NCI-H2227 (cell line): ENCODE measurements at regions not wholly inside any gene's neighbourhood (a gene's known extent, or its start where the extent isn't known, plus 50 kb on each side); places are given as distances from the start of the nearest gene placed in this dataset.
"Not testable (repeated sequence)": the region's sequence is repeated elsewhere in the genome, so short reads cannot be mapped to it uniquely, and the experiment has no call there.

Experiments
- DNase-seq: peaks from one replicate; lab custom pipeline; 2025; ENCODE audit not compliant: unreplicated experiment; lab: John Stamatoyannopoulos, UW

DNA sequence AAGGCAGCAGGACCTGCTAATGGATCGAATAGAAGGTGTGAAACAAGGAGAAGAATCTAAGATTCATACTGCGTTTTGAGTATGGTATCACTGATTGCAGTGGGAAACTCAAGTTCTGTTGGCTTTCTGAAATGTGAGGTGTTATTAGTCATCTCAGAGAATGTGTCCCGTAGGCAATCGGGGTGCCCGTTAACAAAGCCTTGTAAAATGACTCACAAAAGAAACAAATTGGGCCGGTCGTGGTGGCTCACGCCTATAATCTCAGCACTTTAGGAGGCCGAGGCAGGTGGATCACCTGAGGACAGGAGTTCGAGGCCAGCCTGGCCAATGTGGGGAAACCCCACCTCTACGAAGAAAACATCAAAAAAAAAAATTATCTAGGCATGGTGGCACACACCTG is 118.2 kb upstream of the C7orf33 start:
- no peak for DNase-seq

DNA sequence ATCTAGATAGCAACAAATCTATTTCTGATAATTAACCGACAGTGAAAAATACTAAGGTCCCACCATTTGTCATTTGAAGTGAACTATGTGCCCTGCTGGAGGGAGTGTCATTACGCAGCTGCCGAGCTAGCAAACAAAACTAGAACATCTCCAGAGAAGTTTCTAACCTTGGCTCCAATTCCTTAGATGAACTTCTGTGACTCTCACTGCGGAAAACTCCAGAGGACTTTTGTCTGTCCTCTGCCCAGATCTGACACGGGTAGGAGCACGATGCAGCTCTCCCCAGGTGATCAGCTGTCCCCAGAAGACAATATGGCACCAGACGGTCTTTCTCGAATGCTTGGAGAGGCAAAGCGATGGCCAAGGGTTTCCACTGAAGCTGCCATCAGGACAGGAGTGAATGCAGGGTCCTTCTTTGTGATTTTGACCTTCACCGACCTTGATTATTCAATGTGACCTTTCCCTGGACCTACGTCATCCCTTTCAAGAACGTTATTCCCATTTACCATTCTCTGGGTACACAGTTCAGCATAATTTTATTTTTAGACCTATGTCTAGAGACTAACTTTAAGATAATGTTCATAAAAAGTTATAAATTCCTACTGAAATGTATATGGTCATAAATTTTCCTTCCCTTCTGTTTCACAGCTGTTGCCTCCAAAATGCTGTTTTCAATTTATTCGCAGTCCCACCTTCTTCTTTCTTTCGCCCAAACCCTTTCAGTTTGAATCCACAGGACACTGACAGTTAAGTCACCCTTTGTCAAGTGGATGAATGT is 116.7 kb upstream of the C7orf33 start:
- DNase-seq = no peak

GRCh38 chr7:148474481-148475025 is 116.0 kb upstream of the C7orf33 start:
- DNase-seq = peak; percentile 52

GRCh38 chr7:148478551-148478950 is 112.0 kb upstream of the C7orf33 start:
- DNase-seq = no peak

- DNase-seq = no peak
These were observed 110.0 kb upstream of the C7orf33 start for GRCh38 chr7:148480479-148481146.

DNA sequence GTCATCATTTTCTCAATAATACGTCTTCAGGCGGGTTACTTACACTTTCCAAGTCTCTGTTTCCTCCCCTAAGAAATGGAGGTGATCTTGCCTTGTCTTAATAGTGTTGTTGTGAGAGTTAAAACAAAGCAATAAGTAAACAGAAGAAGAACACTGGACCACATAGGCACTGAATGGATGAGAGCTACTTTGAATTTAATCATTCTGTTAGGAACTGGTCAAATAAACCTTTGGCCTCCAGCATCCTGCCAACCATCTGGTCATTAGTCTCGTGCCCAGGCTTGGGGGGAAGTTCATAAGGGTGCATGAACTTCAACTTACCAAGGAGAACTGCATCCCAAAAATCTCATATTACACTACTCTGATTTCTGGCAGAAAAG is 109.4 kb upstream of the C7orf33 start:
- DNase-seq = no peak

GRCh38 chr7:148481971-148482626 is 108.5 kb upstream of the C7orf33 start:
- DNase-seq = peak; percentile 47

GRCh38 chr7:148483515-148484308 is 106.9 kb upstream of the C7orf33 start:
- DNase-seq = no peak

DNA sequence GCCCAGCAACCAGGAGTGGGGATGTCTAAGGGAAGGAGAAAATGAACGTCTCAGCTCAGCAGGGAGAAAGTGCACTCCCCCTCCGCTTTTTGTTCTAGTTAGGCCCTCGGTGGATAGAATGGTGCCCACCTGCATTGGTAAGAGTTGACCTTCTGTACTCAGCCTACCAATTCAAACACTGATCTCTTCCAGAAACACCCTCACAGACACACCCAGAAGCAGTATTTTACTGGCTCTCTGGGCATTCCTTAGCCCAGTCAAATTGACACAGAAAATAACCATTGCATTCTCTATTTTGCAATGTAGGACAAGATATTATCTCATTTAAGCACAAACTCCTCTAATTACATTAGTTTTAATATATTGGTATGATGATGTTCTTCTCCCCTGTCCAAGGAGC is 106.1 kb upstream of the C7orf33 start:
- DNase-seq = no peak

DNA sequence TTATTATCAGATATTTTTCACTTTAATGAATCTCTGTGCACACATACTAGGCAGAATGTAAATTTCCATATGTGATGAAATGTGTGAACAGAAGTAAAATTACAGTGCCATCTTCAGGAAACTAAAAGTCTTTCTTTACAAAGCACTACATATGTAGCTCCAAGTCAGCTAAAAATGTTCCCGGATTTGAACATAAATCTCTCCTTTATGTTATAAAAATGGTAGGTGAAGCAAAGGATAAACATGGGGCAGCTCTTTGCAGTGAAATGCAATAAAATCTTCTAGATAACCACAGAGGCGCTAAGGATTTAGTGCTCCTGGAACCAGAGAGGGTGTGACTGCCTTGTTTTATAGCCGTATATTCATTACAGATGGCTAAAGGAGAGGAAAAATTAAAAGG is 104.9 kb upstream of the C7orf33 start:
- peak; percentile 14 for DNase-seq

DNA sequence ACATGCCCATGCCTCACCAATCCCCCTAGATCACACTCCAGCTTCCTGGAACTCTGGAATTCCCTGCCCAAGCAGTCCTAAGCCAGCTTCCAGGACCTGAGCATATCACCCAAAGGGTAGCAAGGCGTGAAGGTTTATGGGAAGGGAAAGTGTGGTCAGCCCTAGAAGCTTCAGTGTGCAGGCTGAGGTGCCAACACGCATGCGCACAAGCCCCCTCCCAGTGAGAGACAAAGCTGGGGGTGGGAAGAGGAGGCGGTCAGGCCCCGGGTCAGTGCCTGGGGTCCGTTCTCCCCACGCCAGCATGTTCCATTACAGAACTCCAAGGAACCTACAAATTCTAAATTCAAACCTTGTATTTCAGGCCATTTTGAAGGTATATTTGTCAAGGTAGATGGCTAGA is 103.6 kb upstream of the C7orf33 start:
- no peak for DNase-seq

DNA sequence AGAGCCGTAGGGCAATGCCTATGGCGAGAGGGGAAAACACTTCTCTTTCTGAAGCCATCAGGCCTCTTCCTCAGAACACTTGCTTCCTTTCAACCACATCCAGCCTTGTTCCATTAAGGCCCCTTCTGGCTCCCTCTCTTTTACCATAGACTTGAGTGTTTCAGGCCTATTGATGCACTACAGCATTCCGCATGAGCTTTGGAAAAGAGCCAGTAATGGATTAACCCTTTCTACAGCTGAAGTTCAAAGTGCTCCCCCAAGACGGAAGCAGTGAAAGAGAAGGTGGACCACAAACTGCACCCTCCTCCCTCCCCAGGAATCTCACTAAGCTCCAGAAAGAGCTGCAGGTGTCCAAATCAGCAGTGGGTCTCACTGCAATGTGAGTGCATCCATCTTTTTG is 102.7 kb upstream of the C7orf33 start:
- DNase-seq = peak; percentile 13

DNA sequence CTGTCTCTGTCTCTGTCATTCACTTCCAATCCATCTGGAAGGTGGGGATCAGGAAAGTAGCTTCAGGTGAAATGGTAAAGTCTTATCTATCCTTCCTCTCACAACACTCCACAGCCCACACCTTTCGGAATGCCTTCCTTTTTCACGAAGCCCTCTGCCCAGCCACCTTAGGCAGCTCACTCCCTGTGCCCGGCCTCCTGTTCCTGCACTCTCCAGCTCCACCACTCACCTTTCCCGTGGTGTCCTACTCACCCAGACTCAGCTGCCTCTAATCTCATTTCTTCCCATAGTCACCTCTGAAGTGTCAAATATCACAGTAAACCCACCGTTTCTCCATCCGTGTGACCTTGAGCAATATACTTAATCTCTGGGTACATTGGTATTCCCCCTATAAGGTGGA is 100.9 kb upstream of the C7orf33 start:
- no peak for DNase-seq

- DNase-seq = no peak
These were observed 98.3 kb upstream of the C7orf33 start for GRCh38 chr7:148492157-148492860.

- DNase-seq = no peak
These were observed 95.0 kb upstream of the C7orf33 start for GRCh38 chr7:148495605-148496004.

DNA sequence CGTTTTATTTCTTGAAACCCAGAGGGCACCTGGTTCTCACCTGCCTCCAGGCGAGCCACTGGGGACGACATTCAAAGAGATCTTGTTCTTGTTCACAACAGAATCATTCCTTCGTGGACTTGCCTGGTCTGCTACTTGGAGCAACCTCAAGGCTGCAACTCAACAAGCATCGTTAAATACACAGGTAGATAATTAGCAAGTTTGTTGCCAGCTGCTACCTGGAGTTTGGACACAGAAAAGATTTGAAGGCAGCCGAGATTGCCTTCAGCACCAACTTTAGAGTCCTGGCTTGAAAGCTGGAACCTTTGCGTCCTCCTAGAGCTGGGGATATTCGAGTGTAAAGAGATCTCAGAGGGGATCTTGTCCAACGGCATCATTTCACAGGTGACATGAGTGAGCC is 89.6 kb upstream of the C7orf33 start:
- DNase-seq = no peak

DNA sequence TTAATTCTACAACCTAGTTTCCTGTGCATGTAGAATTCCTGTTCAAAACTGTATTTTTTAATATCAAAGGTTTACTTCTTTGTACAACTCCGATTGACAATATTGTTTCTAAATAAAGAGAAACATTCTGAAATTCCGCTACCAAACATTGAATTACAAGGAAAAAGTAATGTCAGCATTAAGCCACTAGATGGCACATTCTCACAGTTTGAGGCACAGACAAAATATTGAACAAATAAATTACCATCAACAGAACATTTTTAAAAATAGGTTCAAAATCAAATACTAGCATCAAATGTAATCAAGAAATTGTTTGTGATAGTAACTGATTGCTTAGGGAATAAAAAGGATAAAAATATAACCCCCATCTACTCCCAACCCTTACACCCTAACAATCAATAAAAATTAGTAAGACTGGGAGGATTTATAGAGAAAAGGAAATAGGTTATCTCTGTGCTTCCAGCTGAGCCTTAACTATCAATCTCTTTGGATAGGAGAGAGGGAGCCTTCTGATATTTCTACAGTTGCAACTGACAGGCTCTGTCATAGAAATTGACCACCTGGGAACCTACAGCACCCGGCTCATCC is 86.6 kb upstream of the C7orf33 start:
- peak; percentile 56 for DNase-seq

- DNase-seq = no peak
These were observed 84.8 kb upstream of the C7orf33 start for GRCh38 chr7:148505645-148506375.

GRCh38 chr7:148507064-148507573 is 83.4 kb upstream of the C7orf33 start:
- DNase-seq = not testable (repeated sequence)
